GM19025 (cell line): ENCODE measurements at regions not wholly inside any gene's neighbourhood (a gene's known extent, or its start where the extent isn't known, plus 50 kb on each side); places are given as distances from the start of the nearest gene placed in this dataset.

ENCODE experiments used
- ATAC-seq: cut with Tn5 transposase; IDR thresholded peaks from one replicate; pipeline ENCODE4 v1.9.1; 2021; ENCODE audit warnings: mild to moderate bottlenecking, low read depth, moderate library complexity; ENCODE audit not compliant: unreplicated experiment

GRCh38 chr2:128619471-128620325, 301.0 kb upstream of the HS6ST1 start:
- ATAC-seq = no peak

- ATAC-seq = no peak
Measured at GRCh38 chr2:128621074-128621473, 302.4 kb upstream of the HS6ST1 start.

GRCh38 chr2:128622371-128622770, 303.7 kb upstream of the HS6ST1 start:
- ATAC-seq = no peak

GRCh38 chr2:128622955-128623620, 304.4 kb upstream of the HS6ST1 start:
- no peak for ATAC-seq

GRCh38 chr2:128623776-128624761, 305.4 kb upstream of the HS6ST1 start:
- ATAC-seq = peak; percentile 79

GRCh38 chr2:128624956-128625355, 306.3 kb upstream of the HS6ST1 start:
- ATAC-seq = no peak

- no peak for ATAC-seq
Measured at GRCh38 chr2:128625421-128625820, 306.8 kb upstream of the HS6ST1 start.

- ATAC-seq = no peak
Measured at GRCh38 chr2:128625963-128626759, 307.5 kb upstream of the HS6ST1 start.

- no peak for ATAC-seq
Measured at GRCh38 chr2:128626760-128627511, 308.3 kb upstream of the HS6ST1 start.

GRCh38 chr2:128628206-128628605, 309.5 kb upstream of the HS6ST1 start:
- no peak for ATAC-seq

GRCh38 chr2:128628996-128629395, 310.3 kb upstream of the HS6ST1 start:
- ATAC-seq = no peak

- no peak for ATAC-seq
Measured at GRCh38 chr2:128630974-128631697, 312.5 kb upstream of the HS6ST1 start.

GRCh38 chr2:128631698-128632500, 313.2 kb upstream of the HS6ST1 start:
- no peak for ATAC-seq

- ATAC-seq = no peak
Measured at GRCh38 chr2:128632501-128632800, 313.8 kb upstream of the HS6ST1 start.

- ATAC-seq = no peak
Measured at GRCh38 chr2:128633501-128633900, 314.8 kb upstream of the HS6ST1 start.

GRCh38 chr2:128635361-128635900, 316.8 kb upstream of the HS6ST1 start:
- ATAC-seq = no peak

GRCh38 chr2:128636802-128637147, 318.1 kb upstream of the HS6ST1 start:
- no peak for ATAC-seq
